ENCODE measurements at regions not wholly inside any gene's neighbourhood (a gene's known extent, or its start where the extent isn't known, plus 50 kb on each side); places are given as distances from the start of the nearest gene placed in this dataset.

GRCh38 chr12:30126944-30127343 lies 343.2 kb upstream of the TMTC1 start:
- dilution Hi-C loops (cut with HindIII; ENCODE audit: low sequenced_read_pairs, unreplicated experiment) (no loop called here), intact Hi-C loops (cut with micrococcal nuclease) (no loop called here), in situ Hi-C loops (cut with MboI; ENCODE audit: low sequenced_read_pairs) (no loop called here)
- Histone ChIP-seq H3K79me1 (ENCODE audit: low read depth in 1 of 2, low read length in 2 of 2) (no peaks in the 10 kb centered on the region), H2AFZ (replicated peaks; ENCODE audit: low read length, poor library complexity) (no peak overlapping the region), H2AK5ac (ENCODE audit: low read depth, low read length) (no peak overlapping the region), H3K9ac (ENCODE audit: low read depth, low read length) (no peak overlapping the region), H3K14ac (replicated peaks; ENCODE audit: low read depth, low read length) (no peak overlapping the region), H3K18ac (ENCODE audit: low read depth, low read length) (no peak overlapping the region), H3K9me3 (ENCODE audit: control insufficient read depth, insufficient read depth, low read length) (no peaks in the 10 kb centered on the region), H3K56ac (ENCODE audit: extremely low read depth, insufficient read depth, low read length) (no peak overlapping the region), H3K27me3 (ENCODE audit: control insufficient read depth, insufficient read depth, low read length) (no peaks in the 10 kb centered on the region; the same call in 1 of the 2 replicates), H3K23ac (ENCODE audit: low read depth, low read length) (no peak overlapping the region), H4K5ac (ENCODE audit: low read depth, low read length) (no peak overlapping the region), H2BK15ac (ENCODE audit: low read depth, low read length) (no peak overlapping the region), H3K4me3 (ENCODE audit: insufficient read depth, low read depth, low read length) (no peak overlapping the region), H2AK9ac (replicated peaks; ENCODE audit: low read depth, low read length, poor library complexity) (no peak overlapping the region), H3K27ac (ENCODE audit: insufficient read depth, low read length) (no peak overlapping the region), H3K4me2 (ENCODE audit: low read depth, low read length) (no peak overlapping the region), H4K91ac (ENCODE audit: insufficient read depth, low read depth, low read length) (no peak overlapping the region), H4K20me1 (ENCODE audit: insufficient read depth, low read length) (no peaks in the 10 kb centered on the region), H2BK5ac (ENCODE audit: low read depth, low read length, poor library complexity, severe bottlenecking) (no peak overlapping the region), H3K4ac (ENCODE audit: low read depth, low read length) (no peak overlapping the region), H3K36me3 (ENCODE audit: control insufficient read depth, insufficient read depth, low read length) (no peaks in the 10 kb centered on the region), H2BK20ac (ENCODE audit: low read depth, low read length) (no peak overlapping the region), H3K4me1 (ENCODE audit: control insufficient read depth, insufficient read depth, low read length) (no peaks in the 10 kb centered on the region), H3K9me1 (ENCODE audit: insufficient read depth, low read length) (no peaks in the 10 kb centered on the region), H2BK120ac (ENCODE audit: low read depth, low read length) (no peak overlapping the region), H4K8ac (ENCODE audit: low read depth in 2 of 2, low read length in 2 of 2) (no peak overlapping the region)
- ATAC-seq (ENCODE audit: low read depth) (no peak), DNase-seq (no peak)
- no peak for TF ChIP-seq FOS (IDR thresholded peaks at IDR 0.05; ENCODE audit: low read depth, low read length)
- TF ChIP-seq MAFK (IDR thresholded peaks at IDR 0.05; ENCODE audit: low read depth, low read length), result no peak
- no peak for TF ChIP-seq RCOR1 (IDR thresholded peaks at IDR 0.05; ENCODE audit: insufficient replicate concordance, low read length)
- no peak for TF ChIP-seq RAD21 (IDR thresholded peaks at IDR 0.05; ENCODE audit: low read length)
- no peak for TF ChIP-seq CEBPB (IDR thresholded peaks at IDR 0.05; ENCODE audit: low read depth, low read length)
- ChIA-PET POLR2A (ENCODE audit: unreplicated experiment) (no interaction called here), CTCF (interaction anchor here (0.6 kb wide), 1 partner anchor 758 kb away, joined by 3 read pairs; no protein-coding TSS in a partner anchor)
- WGBS, 2 experiments (ENCODE audit: extremely low coverage in 2 of 2, insufficient read length in 1 of 2), result no CpG with 5 or more reads among the region's 3 CpGs
- BruUV-seq (replicated peaks), result no TSS peak
